ENCODE measurements at regions not wholly inside any gene's neighbourhood (a gene's known extent, or its start where the extent isn't known, plus 50 kb on each side); places are given as distances from the start of the nearest gene placed in this dataset.
A peak's percentile ranks its signal among the peaks of the same experiment; 100 is the strongest.

- no peak overlapping the region for H3K27ac ChIP-seq
- DNase-seq (ENCODE audit: low read depth, low spot score): peak; percentile 64
Observed at GRCh38 chr4:74608151-74608949, 163.4 kb downstream of the AREG start.

- H3K27ac ChIP-seq: no peak overlapping the region
- no peak for DNase-seq (ENCODE audit: low read depth, low spot score)
Observed at GRCh38 chr4:74610491-74610890, 165.6 kb downstream of the AREG start.

- H3K27ac ChIP-seq: no peak overlapping the region
- DNase-seq (ENCODE audit: low read depth, low spot score): no peak
Observed at GRCh38 chr4:74612837-74613236, 167.9 kb downstream of the AREG start.

- no peak for DNase-seq (ENCODE audit: low read depth, low spot score)
- H3K27ac ChIP-seq: no peak overlapping the region
Observed at GRCh38 chr4:74613266-74613665, 168.3 kb downstream of the AREG start.

GRCh38 chr4:74615411-74615810 is 170.5 kb downstream of the AREG start:
- H3K27ac ChIP-seq: no peak overlapping the region
- DNase-seq (ENCODE audit: low read depth, low spot score): no peak

- H3K27ac ChIP-seq: peak overlapping the region; percentile 63
- DNase-seq (ENCODE audit: low read depth, low spot score): no peak
Observed at GRCh38 chr4:74618166-74618565, 173.2 kb downstream of the AREG start.

- peak overlapping the region; percentile 63 for H3K27ac ChIP-seq
- DNase-seq (ENCODE audit: low read depth, low spot score): no peak
Observed at GRCh38 chr4:74618659-74619058, 173.7 kb downstream of the AREG start.

- DNase-seq (ENCODE audit: low read depth, low spot score): no peak
- H3K27ac ChIP-seq: peak overlapping the region; percentile 91
Observed at GRCh38 chr4:74619931-74620702, 174.2 kb downstream of the BTC start.

- DNase-seq (ENCODE audit: low read depth, low spot score): no peak
- H3K27ac ChIP-seq: peak overlapping the region; percentile 91
Observed at GRCh38 chr4:74621616-74622015, 172.7 kb downstream of the BTC start.

GRCh38 chr4:74623041-74623440 is 171.3 kb downstream of the BTC start:
- H3K27ac ChIP-seq: peak overlapping the region; percentile 91
- no peak for DNase-seq (ENCODE audit: low read depth, low spot score)

GRCh38 chr4:74624351-74625151 is 169.8 kb downstream of the BTC start:
- peak overlapping the region; percentile 91 for H3K27ac ChIP-seq
- DNase-seq (ENCODE audit: low read depth, low spot score): peak; percentile 60

GRCh38 chr4:74625981-74626380 is 168.3 kb downstream of the BTC start:
- no peak for DNase-seq (ENCODE audit: low read depth, low spot score)
- H3K27ac ChIP-seq: peak overlapping the region; percentile 91

- no peak for DNase-seq (ENCODE audit: low read depth, low spot score)
- H3K27ac ChIP-seq: peak overlapping the region; percentile 31
Observed at GRCh38 chr4:74627093-74627492, 167.2 kb downstream of the BTC start.

GRCh38 chr4:74627504-74627903 is 166.8 kb downstream of the BTC start:
- no peak for DNase-seq (ENCODE audit: low read depth, low spot score)

GRCh38 chr4:74628852-74629620 is 165.3 kb downstream of the BTC start:
- peak overlapping the region; percentile 31 for H3K27ac ChIP-seq

More at GRCh38 chr4:74627504-74627903, 166.8 kb downstream of the BTC start:
- H3K27ac ChIP-seq: peak overlapping the region; percentile 31

GRCh38 chr4:74630551-74630950 is 163.8 kb downstream of the BTC start:
- H3K27ac ChIP-seq: peak overlapping the region; percentile 93
- no peak for DNase-seq (ENCODE audit: low read depth, low spot score)

More at GRCh38 chr4:74628852-74629620, 165.3 kb downstream of the BTC start:
- no peak for DNase-seq (ENCODE audit: low read depth, low spot score)

GRCh38 chr4:74631338-74631737 is 163.0 kb downstream of the BTC start:
- DNase-seq (ENCODE audit: low read depth, low spot score): peak; percentile 79
- H3K27ac ChIP-seq: peak overlapping the region; percentile 93

- H3K27ac ChIP-seq: peak overlapping the region; percentile 93
- no peak for DNase-seq (ENCODE audit: low read depth, low spot score)
Observed at GRCh38 chr4:74631988-74632387, 162.3 kb downstream of the BTC start.

GRCh38 chr4:74632634-74633033 is 161.7 kb downstream of the BTC start:
- DNase-seq (ENCODE audit: low read depth, low spot score): peak; percentile 98

GRCh38 chr4:74635074-74635473 is 159.2 kb downstream of the BTC start:
- DNase-seq (ENCODE audit: low read depth, low spot score): no peak
- peak overlapping the region; percentile 93 for H3K27ac ChIP-seq

More at GRCh38 chr4:74632634-74633033, 161.7 kb downstream of the BTC start:
- H3K27ac ChIP-seq: peak overlapping the region; percentile 93
